ENCODE measurements at regions not wholly inside any gene's neighbourhood (a gene's known extent, or its start where the extent isn't known, plus 50 kb on each side); places are given as distances from the start of the nearest gene placed in this dataset.

DNA sequence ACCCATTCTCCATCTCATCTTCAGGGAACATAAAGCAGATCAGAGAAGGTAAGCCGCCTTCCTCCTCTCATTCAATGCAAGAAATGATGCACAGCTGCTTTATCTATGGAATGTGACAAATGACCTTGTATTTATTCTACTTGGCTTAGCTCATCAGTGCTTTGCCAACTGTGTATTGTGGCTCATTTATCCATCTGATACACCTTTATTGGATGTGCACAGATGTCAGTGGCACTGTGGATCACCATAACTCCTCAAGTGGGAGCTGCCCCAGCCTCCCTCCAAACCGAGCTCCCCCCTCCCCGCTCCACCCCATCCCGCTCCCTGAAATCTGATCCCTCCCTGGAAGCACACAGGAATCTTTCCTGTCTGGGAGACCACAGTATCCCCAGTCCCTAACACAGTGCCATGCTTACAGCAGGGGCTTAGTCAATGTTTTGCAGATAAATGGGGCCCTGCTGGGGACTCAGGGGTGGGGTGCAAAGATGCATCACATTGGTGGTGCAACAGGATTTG lies 156.0 kb upstream of the RAB4A start:
- intact Hi-C loops (cut with DNase I), result loop anchor here in 1 of 4 donors (10.0 kb wide), 1 partner anchor 350 kb away; no protein-coding TSS in a partner anchor
- no peaks in the 10 kb centered on the region for H3K27me3 ChIP-seq
- H3K36me3 ChIP-seq, result no peaks in the 10 kb centered on the region
- no peak overlapping the region for H3K27ac ChIP-seq
- 13 to 29% (median 27%) methylated on average over 4 of the region's 4 CpGs for WGBS, 3 donors
- H3K4me1 ChIP-seq (ENCODE audit: insufficient read depth), result peaks cover 7% of the 10 kb centered on the region
- peak in 4 of 5 donors; percentile 30 to 38 (median 36) for DNase-seq
- TF ChIP-seq EP300 (IDR thresholded peaks at IDR 0.05) (no peak), POLR2A (IDR thresholded peaks at IDR 0.05) (no peak)
- TF ChIP-seq, protein P1, sequence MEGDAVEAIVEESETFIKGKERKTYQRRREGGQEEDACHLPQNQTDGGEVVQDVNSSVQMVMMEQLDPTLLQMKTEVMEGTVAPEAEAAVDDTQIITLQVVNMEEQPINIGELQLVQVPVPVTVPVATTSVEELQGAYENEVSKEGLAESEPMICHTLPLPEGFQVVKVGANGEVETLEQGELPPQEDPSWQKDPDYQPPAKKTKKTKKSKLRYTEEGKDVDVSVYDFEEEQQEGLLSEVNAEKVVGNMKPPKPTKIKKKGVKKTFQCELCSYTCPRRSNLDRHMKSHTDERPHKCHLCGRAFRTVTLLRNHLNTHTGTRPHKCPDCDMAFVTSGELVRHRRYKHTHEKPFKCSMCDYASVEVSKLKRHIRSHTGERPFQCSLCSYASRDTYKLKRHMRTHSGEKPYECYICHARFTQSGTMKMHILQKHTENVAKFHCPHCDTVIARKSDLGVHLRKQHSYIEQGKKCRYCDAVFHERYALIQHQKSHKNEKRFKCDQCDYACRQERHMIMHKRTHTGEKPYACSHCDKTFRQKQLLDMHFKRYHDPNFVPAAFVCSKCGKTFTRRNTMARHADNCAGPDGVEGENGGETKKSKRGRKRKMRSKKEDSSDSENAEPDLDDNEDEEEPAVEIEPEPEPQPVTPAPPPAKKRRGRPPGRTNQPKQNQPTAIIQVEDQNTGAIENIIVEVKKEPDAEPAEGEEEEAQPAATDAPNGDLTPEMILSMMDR (IDR thresholded peaks at IDR 0.05), result no peak
- H3K9me3 ChIP-seq, result no peaks in the 10 kb centered on the region
- no peak overlapping the region for H3K4me3 ChIP-seq

- Histone ChIP-seq H3K36me3 (no peaks in the 10 kb centered on the region), H3K9me3 (no peaks in the 10 kb centered on the region), H3K27me3 (no peaks in the 10 kb centered on the region), H3K4me3 (no peak overlapping the region), H3K4me1 (ENCODE audit: insufficient read depth) (peaks cover 7% of the 10 kb centered on the region), H3K27ac (no peak overlapping the region)
- intact Hi-C loops (cut with DNase I), result loop anchor here in 1 of 4 donors (10.0 kb wide), 1 partner anchor 351 kb away; no protein-coding TSS in a partner anchor
- 42 to 74% (median 46%) methylated on average over 16 of the region's 16 CpGs for WGBS, 3 donors
- TF ChIP-seq POLR2A (IDR thresholded peaks at IDR 0.05) (no peak), EP300 (IDR thresholded peaks at IDR 0.05) (no peak)
- TF ChIP-seq, protein P1 (IDR thresholded peaks at IDR 0.05), result no peak
- DNase-seq, result peak; percentile 31 to 52 (median 41)
Observed at GRCh38 chr1:229116114-229116513, 154.8 kb upstream of the RAB4A start.

GRCh38 chr1:229117664-229118300 lies 153.1 kb upstream of the RAB4A start:
- Histone ChIP-seq H3K4me1 (ENCODE audit: insufficient read depth) (peaks cover 6% of the 10 kb centered on the region), H3K9me3 (no peaks in the 10 kb centered on the region), H3K27me3 (no peaks in the 10 kb centered on the region), H3K4me3 (no peak overlapping the region), H3K36me3 (no peaks in the 10 kb centered on the region), H3K27ac (no peak overlapping the region)
- WGBS, 3 donors, result 31 to 65% (median 41%) methylated on average over 14 of the region's 14 CpGs
- intact Hi-C loops (cut with DNase I), result loop anchor here in 1 of 4 donors (10.0 kb wide), 1 partner anchor 353 kb away; no protein-coding TSS in a partner anchor
- peak; percentile 64 to 86 (median 81) for DNase-seq
- TF ChIP-seq, protein P1 (IDR thresholded peaks at IDR 0.05), result no peak
- TF ChIP-seq POLR2A (IDR thresholded peaks at IDR 0.05) (no peak), EP300 (IDR thresholded peaks at IDR 0.05) (no peak)

GRCh38 chr1:229118477-229119061 lies 152.3 kb upstream of the RAB4A start:
- no peak for DNase-seq
- peaks cover 6% of the 10 kb centered on the region for H3K4me1 ChIP-seq (ENCODE audit: insufficient read depth)
- H3K9me3 ChIP-seq, result no peaks in the 10 kb centered on the region
- WGBS, 3 donors, result 85 to 89% (median 88%) methylated on average over 3 of the region's 3 CpGs
- no peaks in the 10 kb centered on the region for H3K36me3 ChIP-seq
- intact Hi-C loops (cut with DNase I), result loop anchor here in 1 of 4 donors (10.0 kb wide), 1 partner anchor 354 kb away; no protein-coding TSS in a partner anchor
- no peak overlapping the region for H3K27ac ChIP-seq
- TF ChIP-seq EP300 (IDR thresholded peaks at IDR 0.05) (no peak), POLR2A (IDR thresholded peaks at IDR 0.05) (no peak)
- TF ChIP-seq, protein P1 (IDR thresholded peaks at IDR 0.05), result no peak
- H3K27me3 ChIP-seq, result no peaks in the 10 kb centered on the region
- no peak overlapping the region for H3K4me3 ChIP-seq

Data from ovary (tissue), 7 donors.